IPS-15b (cell line): ENCODE measurements at regions not wholly inside any gene's neighbourhood (a gene's known extent, or its start where the extent isn't known, plus 50 kb on each side); places are given as distances from the start of the nearest gene placed in this dataset.

ENCODE experiments used
- H3K27me3 ChIP-seq: one replicate; pipeline ENCODE4 v1.6.1; 2013; ENCODE audit warnings: low read length; ENCODE audit not compliant: control insufficient read depth, insufficient read depth
- H3K36me3 ChIP-seq: one replicate; pipeline ENCODE4 v1.6.1; 2013; ENCODE audit warnings: low read length; ENCODE audit not compliant: control insufficient read depth, insufficient read depth
- H3K4me1 ChIP-seq: one replicate; pipeline ENCODE4 v1.6.1; 2013; ENCODE audit warnings: mild to moderate bottlenecking, low read length; ENCODE audit not compliant: control insufficient read depth, insufficient read depth
- H3K4me3 ChIP-seq: one replicate; pipeline ENCODE4 v1.5.1; 2013; ENCODE audit warnings: low read depth, low read length
- H3K9ac ChIP-seq: one replicate; pipeline ENCODE4 v1.6.1; 2013; ENCODE audit warnings: low read depth, mild to moderate bottlenecking, low read length
- H3K9me3 ChIP-seq: one replicate; pipeline ENCODE4 v1.6.1; 2013; ENCODE audit warnings: mild to moderate bottlenecking, low read length; ENCODE audit not compliant: control insufficient read depth, insufficient read depth

- H3K4me1 ChIP-seq = no peaks in the 10 kb centered on the region
- H3K9ac ChIP-seq = no peak overlapping the region
- H3K36me3 ChIP-seq = no peaks in the 10 kb centered on the region
- no peaks in the 10 kb centered on the region for H3K9me3 ChIP-seq
- no peak overlapping the region for H3K4me3 ChIP-seq
- H3K27me3 ChIP-seq = no peaks in the 10 kb centered on the region
Measured at GRCh38 chr11:32288276-32288675, 147.1 kb downstream of the WT1 start.

GRCh38 chr11:32289701-32290100 lies 145.6 kb downstream of the WT1 start:
- no peak overlapping the region for H3K4me3 ChIP-seq
- H3K9ac ChIP-seq = no peak overlapping the region
- no peaks in the 10 kb centered on the region for H3K9me3 ChIP-seq
- no peaks in the 10 kb centered on the region for H3K36me3 ChIP-seq
- no peaks in the 10 kb centered on the region for H3K27me3 ChIP-seq
- H3K4me1 ChIP-seq = no peaks in the 10 kb centered on the region

GRCh38 chr11:32290783-32291182 lies 144.6 kb downstream of the WT1 start:
- no peaks in the 10 kb centered on the region for H3K4me1 ChIP-seq
- no peaks in the 10 kb centered on the region for H3K36me3 ChIP-seq
- no peak overlapping the region for H3K4me3 ChIP-seq
- no peak overlapping the region for H3K9ac ChIP-seq
- no peaks in the 10 kb centered on the region for H3K27me3 ChIP-seq
- no peaks in the 10 kb centered on the region for H3K9me3 ChIP-seq

GRCh38 chr11:32297611-32298011 lies 137.7 kb downstream of the WT1 start:
- no peaks in the 10 kb centered on the region for H3K27me3 ChIP-seq
- no peak overlapping the region for H3K4me3 ChIP-seq
- H3K4me1 ChIP-seq = no peaks in the 10 kb centered on the region
- no peaks in the 10 kb centered on the region for H3K9me3 ChIP-seq
- H3K36me3 ChIP-seq = no peaks in the 10 kb centered on the region
- H3K9ac ChIP-seq = no peak overlapping the region

- Histone ChIP-seq H3K27me3 (no peaks in the 10 kb centered on the region), H3K36me3 (no peaks in the 10 kb centered on the region), H3K9me3 (no peaks in the 10 kb centered on the region), H3K4me1 (no peaks in the 10 kb centered on the region), H3K4me3 (no peak overlapping the region), H3K9ac (no peak overlapping the region)
Measured at GRCh38 chr11:32302826-32303225, 132.5 kb downstream of the WT1 start.

DNA sequence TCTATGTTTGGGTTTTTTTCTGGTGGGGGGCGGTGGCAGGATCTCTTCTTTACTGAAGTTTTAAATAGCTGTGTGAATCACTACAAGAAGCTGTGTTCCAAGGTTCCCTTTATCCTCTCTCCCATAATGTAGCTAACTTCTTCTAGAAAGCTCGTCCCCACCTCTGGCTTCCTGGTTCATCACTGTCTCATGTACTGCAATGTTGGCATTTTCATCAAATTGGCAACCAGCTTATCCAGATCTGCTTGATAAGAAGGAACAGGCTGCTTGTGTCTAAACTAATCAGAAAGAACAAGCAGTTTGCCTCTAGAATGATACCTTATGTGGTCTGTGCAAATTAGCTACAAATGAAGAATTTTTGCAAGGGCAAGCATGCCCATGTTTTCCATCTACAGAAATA lies 130.8 kb downstream of the WT1 start:
- H3K4me1 ChIP-seq = no peaks in the 10 kb centered on the region
- H3K4me3 ChIP-seq = no peak overlapping the region
- H3K9ac ChIP-seq = no peak overlapping the region
- H3K36me3 ChIP-seq = no peaks in the 10 kb centered on the region
- H3K9me3 ChIP-seq = no peaks in the 10 kb centered on the region
- H3K27me3 ChIP-seq = no peaks in the 10 kb centered on the region

GRCh38 chr11:32305460-32305859 lies 129.9 kb downstream of the WT1 start:
- Histone ChIP-seq H3K4me3 (no peak overlapping the region), H3K9me3 (no peaks in the 10 kb centered on the region), H3K27me3 (no peaks in the 10 kb centered on the region), H3K9ac (no peak overlapping the region), H3K4me1 (no peaks in the 10 kb centered on the region), H3K36me3 (no peaks in the 10 kb centered on the region)

DNA sequence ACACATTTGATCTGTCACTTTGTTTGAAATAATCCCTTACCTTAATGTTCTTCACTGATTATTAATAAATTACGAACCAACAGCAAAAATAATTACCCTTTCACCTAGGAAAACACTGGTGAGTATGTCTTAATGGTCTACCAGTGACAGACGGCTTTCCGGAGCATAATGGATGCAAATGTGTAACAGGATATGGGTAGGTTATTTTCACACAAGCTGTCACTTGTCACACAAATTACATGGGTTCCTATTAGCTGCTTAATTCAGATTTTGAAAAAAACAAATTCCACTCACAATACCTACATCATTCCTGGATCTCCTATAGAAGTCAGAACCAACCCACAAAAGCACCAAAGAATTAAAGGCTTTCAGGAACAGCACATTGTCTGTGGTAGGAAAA lies 127.9 kb downstream of the WT1 start:
- no peak overlapping the region for H3K9ac ChIP-seq

DNA sequence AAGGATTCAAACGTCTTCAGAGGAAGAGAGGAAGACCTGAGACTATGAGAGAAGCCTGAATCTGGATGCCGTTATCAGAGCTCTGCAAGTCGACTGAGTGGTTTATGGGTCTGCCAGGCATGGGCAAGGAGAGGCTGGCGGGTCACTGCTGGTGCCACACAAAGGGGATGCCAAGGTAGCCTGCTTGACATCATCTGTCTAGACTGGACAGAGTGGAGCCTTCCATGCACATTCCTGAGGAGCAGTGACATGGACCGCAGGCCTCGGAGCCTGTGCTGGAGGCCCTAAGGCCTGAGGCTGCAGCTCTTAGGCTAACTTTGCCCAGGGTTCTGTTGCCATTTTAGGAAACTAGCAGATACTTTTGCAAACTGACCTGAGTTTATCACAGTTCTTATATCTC lies 127.4 kb downstream of the WT1 start:
- no peaks in the 10 kb centered on the region for H3K27me3 ChIP-seq
- H3K4me3 ChIP-seq = no peak overlapping the region
- H3K4me1 ChIP-seq = no peaks in the 10 kb centered on the region
- H3K36me3 ChIP-seq = no peaks in the 10 kb centered on the region
- no peak overlapping the region for H3K9ac ChIP-seq
- no peaks in the 10 kb centered on the region for H3K9me3 ChIP-seq

More for the DNA sequence above, 127.9 kb downstream of the WT1 start:
- H3K4me3 ChIP-seq = no peak overlapping the region
- H3K4me1 ChIP-seq = no peaks in the 10 kb centered on the region
- H3K27me3 ChIP-seq = no peaks in the 10 kb centered on the region
- no peaks in the 10 kb centered on the region for H3K9me3 ChIP-seq
- H3K36me3 ChIP-seq = no peaks in the 10 kb centered on the region

- Histone ChIP-seq H3K4me1 (no peaks in the 10 kb centered on the region), H3K4me3 (no peak overlapping the region), H3K9me3 (no peaks in the 10 kb centered on the region), H3K9ac (no peak overlapping the region), H3K36me3 (no peaks in the 10 kb centered on the region), H3K27me3 (no peaks in the 10 kb centered on the region)
Measured at GRCh38 chr11:32309530-32310213, 125.7 kb downstream of the WT1 start.

DNA sequence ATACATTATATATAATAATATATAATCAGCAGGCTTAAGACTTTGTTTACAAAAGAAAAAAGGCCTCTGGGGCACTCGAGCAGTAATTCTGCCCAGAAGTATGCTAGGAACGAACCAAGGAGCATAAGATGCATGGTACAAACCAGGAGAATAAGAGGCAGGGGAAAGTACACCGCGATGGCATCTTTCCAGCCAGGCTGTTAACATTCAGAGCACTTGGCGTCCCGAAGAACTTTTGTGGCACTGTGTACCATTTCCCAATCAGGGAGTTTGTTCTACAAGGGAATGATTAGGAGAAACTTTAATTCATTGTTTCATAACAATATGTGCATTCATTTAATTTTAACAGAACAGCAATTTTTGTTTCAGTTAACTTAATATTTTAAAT lies 125.1 kb downstream of the WT1 start:
- H3K9ac ChIP-seq = no peak overlapping the region
- H3K4me3 ChIP-seq = no peak overlapping the region
- no peaks in the 10 kb centered on the region for H3K9me3 ChIP-seq
- H3K36me3 ChIP-seq = no peaks in the 10 kb centered on the region
- H3K4me1 ChIP-seq = no peaks in the 10 kb centered on the region
- no peaks in the 10 kb centered on the region for H3K27me3 ChIP-seq

DNA sequence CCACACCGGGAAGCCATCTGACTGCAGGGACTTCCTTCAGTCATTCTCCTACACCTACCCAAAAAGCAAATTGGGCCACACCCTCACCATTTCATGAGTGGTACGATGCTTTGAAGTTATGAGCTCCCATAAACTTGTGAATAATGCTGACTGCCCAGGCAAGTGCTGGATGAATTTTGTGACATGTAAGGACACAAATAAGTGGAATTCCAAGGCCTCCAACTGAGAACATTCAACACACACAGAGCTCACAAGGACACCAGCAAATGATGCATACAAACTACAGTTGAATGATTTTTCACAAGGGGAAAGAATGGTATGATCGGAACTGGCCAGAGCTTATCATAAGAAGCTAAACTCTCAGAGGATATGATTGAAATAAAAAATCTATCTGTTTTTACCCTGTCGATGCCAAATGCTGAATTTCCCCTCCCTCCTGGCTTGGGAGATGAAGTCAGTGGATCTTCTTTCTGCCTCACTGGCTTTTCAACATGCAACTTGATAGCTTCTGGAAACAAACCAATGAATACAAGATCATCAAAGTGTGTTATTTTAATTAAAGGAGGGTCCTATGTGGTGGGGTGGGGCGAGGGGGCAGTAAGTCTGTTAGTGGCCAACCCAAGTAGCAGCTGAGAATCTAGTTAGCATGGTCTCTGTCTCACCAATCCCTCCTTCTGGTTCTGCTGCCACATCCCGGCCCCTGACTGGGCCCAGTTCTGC lies 123.8 kb downstream of the WT1 start:
- Histone ChIP-seq H3K27me3 (no peaks in the 10 kb centered on the region), H3K36me3 (no peaks in the 10 kb centered on the region), H3K9ac (no peak overlapping the region), H3K9me3 (no peaks in the 10 kb centered on the region), H3K4me3 (no peak overlapping the region), H3K4me1 (no peaks in the 10 kb centered on the region)
